ENCODE measurements at regions not wholly inside any gene's neighbourhood (a gene's known extent, or its start where the extent isn't known, plus 50 kb on each side); places are given as distances from the start of the nearest gene placed in this dataset.

DNA sequence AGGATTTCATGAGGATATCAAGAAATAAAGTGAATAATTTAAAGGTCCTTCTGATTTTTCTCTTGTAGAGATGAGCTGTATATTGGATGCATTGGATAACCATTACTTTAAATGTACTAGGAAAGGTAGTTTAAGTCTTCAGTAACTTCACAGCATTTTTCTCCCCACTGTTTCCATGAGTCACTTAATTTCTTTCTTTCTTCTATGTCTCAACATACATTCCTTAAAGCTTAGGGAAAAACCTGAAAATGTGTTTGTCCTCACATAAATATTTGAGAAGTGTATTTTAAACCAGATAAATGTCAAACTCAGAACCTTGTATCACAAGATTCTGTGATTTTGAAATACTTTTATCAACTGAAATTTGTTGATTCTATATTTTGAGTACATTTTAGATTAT, 1970.2 kb upstream of the FLRT2 start:
- Histone ChIP-seq H2BK15ac (ENCODE audit: low read depth, poor library complexity, severe bottlenecking) (no peak overlapping the region), H4K91ac (ENCODE audit: low read length) (no peak overlapping the region), H3K4me2 (ENCODE audit: low read length, poor library complexity, severe bottlenecking) (no peak overlapping the region), H3K23ac (ENCODE audit: low read length in 2 of 2) (no peak overlapping the region), H2AFZ (ENCODE audit: low read depth, low read length) (no peak overlapping the region), H3K18ac (ENCODE audit: low read depth in 1 of 2, low read length in 2 of 2) (no peak overlapping the region), H3K9ac (ENCODE audit: low read length) (no peak overlapping the region), H2BK5ac (ENCODE audit: low read depth, low read length, poor library complexity, severe bottlenecking) (peak overlapping the region; percentile 31), H3K14ac (ENCODE audit: low read length in 2 of 2) (no peak overlapping the region), H3K36me3 (ENCODE audit: control insufficient read depth in 1 of 2, insufficient read depth in 2 of 2, low read depth in 1 of 2, low read length in 2 of 2) (no peaks in the 10 kb centered on the region), H2AK5ac (ENCODE audit: low read length, severe bottlenecking) (no peak overlapping the region), H2BK12ac (ENCODE audit: low read length in 2 of 2) (no peak overlapping the region), H2BK120ac (ENCODE audit: low read depth, low read length) (no peak overlapping the region), H3K4me1 (ENCODE audit: control insufficient read depth, insufficient read depth, low read depth, low read length) (peaks cover 3% of the 10 kb centered on the region), H3K4ac (ENCODE audit: low read depth in 1 of 2, low read length in 2 of 2) (no peak overlapping the region), H3K79me1 (replicated peaks; ENCODE audit: low read length, poor library complexity, severe bottlenecking) (no peaks in the 10 kb centered on the region), H4K8ac (ENCODE audit: low read length) (no peak overlapping the region), H3K27ac (ENCODE audit: low read length, poor library complexity, severe bottlenecking) (no peak overlapping the region), H3K27me3 (ENCODE audit: control insufficient read depth in 1 of 2, insufficient read depth in 1 of 2, low read length in 2 of 2) (no peaks in the 10 kb centered on the region), H3K4me3 (ENCODE audit: insufficient read depth in 1 of 2, low read depth in 1 of 2, low read length in 2 of 2) (no peak overlapping the region), H3K9me3 (ENCODE audit: control insufficient read depth, low read length) (no peaks in the 10 kb centered on the region)
- peak; percentile 64 for DNase-seq

DNA sequence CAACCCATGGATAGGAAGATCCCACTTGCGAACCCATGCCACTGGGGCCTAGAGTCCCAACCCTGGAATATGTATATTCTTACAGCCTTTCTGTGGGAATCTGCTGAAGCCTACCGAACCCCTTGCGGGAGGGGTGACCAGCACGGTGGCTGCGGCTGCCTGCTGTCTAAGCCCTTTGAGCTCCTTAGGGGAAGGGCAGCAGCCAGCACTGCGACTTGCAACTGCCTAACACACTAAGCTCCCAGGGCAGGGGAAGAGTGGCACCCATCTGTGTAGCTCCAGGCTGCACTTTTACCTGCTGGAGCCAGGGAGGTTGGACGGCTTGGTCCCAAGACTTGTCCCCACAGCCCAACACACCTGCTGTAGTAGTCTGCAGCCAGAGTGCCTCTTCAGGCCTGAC, 1968.7 kb upstream of the FLRT2 start:
- H2BK5ac ChIP-seq (ENCODE audit: low read depth, low read length, poor library complexity, severe bottlenecking) = no peak overlapping the region
- H3K27ac ChIP-seq (ENCODE audit: low read length, poor library complexity, severe bottlenecking) = no peak overlapping the region
- no peaks in the 10 kb centered on the region for H3K36me3 ChIP-seq (ENCODE audit: control insufficient read depth in 1 of 2, insufficient read depth in 2 of 2, low read depth in 1 of 2, low read length in 2 of 2)
- H3K79me1 ChIP-seq (replicated peaks; ENCODE audit: low read length, poor library complexity, severe bottlenecking) = no peaks in the 10 kb centered on the region
- no peaks in the 10 kb centered on the region for H3K27me3 ChIP-seq (ENCODE audit: control insufficient read depth in 1 of 2, insufficient read depth in 1 of 2, low read length in 2 of 2)
- 89% methylated on average over 7 of the region's 7 CpGs for WGBS
- DNase-seq = no peak
- H3K4me1 ChIP-seq (ENCODE audit: control insufficient read depth, insufficient read depth, low read depth, low read length) = peaks cover 3% of the 10 kb centered on the region
- no peak overlapping the region for H4K91ac ChIP-seq (ENCODE audit: low read length)
- H3K4me3 ChIP-seq (ENCODE audit: insufficient read depth in 1 of 2, low read depth in 1 of 2, low read length in 2 of 2) = no peak overlapping the region
- H2AFZ ChIP-seq (ENCODE audit: low read depth, low read length) = no peak overlapping the region
- no peak overlapping the region for H3K23ac ChIP-seq (ENCODE audit: low read length in 2 of 2)
- no peak overlapping the region for H2AK5ac ChIP-seq (ENCODE audit: low read length, severe bottlenecking)
- no peak overlapping the region for H3K14ac ChIP-seq (ENCODE audit: low read length in 2 of 2)
- no peak overlapping the region for H3K4me2 ChIP-seq (ENCODE audit: low read length, poor library complexity, severe bottlenecking)
- H3K9me3 ChIP-seq (ENCODE audit: control insufficient read depth, low read length) = no peaks in the 10 kb centered on the region
- no peak overlapping the region for H4K8ac ChIP-seq (ENCODE audit: low read length)
- H3K9ac ChIP-seq (ENCODE audit: low read length) = no peak overlapping the region
- no peak overlapping the region for H2BK12ac ChIP-seq (ENCODE audit: low read length in 2 of 2)
- H2BK120ac ChIP-seq (ENCODE audit: low read depth, low read length) = no peak overlapping the region
- H3K4ac ChIP-seq (ENCODE audit: low read depth in 1 of 2, low read length in 2 of 2) = no peak overlapping the region
- no peak overlapping the region for H2BK15ac ChIP-seq (ENCODE audit: low read depth, poor library complexity, severe bottlenecking)
- H3K18ac ChIP-seq (ENCODE audit: low read depth in 1 of 2, low read length in 2 of 2) = no peak overlapping the region

DNA sequence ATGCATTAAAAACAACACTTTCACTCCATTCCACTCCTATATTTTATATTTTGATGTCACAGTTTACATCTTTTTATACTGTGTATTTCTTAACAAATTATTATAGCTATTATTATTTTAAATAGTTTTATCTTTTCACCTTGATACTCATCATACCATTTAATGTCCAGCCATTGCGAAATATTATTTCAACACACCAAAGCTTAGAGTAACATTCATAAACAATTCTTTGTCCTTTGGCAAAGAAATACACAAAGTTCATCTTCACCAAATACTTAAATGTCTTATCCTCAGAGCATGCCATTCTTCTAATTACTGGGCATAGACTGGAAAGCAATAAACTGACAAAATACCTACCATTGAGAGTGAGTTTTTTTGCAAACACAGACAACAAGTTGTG, 1963.4 kb upstream of the FLRT2 start:
- 100% methylated on average over 1 of the region's 1 CpG for WGBS
- Histone ChIP-seq H3K4ac (ENCODE audit: low read depth in 1 of 2, low read length in 2 of 2) (no peak overlapping the region), H3K4me3 (ENCODE audit: insufficient read depth in 1 of 2, low read depth in 1 of 2, low read length in 2 of 2) (no peak overlapping the region)

DNA sequence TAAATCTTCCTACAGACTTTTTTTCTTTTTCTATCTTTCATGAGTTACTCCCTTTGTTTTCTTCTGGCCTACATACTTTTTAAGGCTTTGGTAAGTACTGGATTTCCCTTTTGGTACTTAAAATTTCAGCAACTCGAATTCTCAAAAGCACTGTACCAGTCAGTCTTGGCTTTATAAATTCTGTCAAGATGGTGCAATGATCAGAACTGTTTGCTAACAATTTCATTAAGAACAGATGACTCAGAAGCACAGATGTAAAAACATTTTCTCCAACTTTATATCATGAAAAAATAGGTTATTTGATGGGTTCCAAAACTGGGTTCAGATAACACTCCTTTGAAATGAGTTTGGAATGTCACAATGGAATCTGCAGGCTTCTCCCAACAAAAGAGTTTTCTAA, 1961.8 kb upstream of the FLRT2 start:
- H3K23ac ChIP-seq (ENCODE audit: low read length in 2 of 2) = no peak overlapping the region
- H2BK15ac ChIP-seq (ENCODE audit: low read depth, poor library complexity, severe bottlenecking) = no peak overlapping the region
- no peaks in the 10 kb centered on the region for H3K27me3 ChIP-seq (ENCODE audit: control insufficient read depth in 1 of 2, insufficient read depth in 1 of 2, low read length in 2 of 2)
- 100% methylated on average over 1 of the region's 1 CpG for WGBS
- H3K4me2 ChIP-seq (ENCODE audit: low read length, poor library complexity, severe bottlenecking) = no peak overlapping the region
- no peak overlapping the region for H3K9ac ChIP-seq (ENCODE audit: low read length)
- no peak overlapping the region for H2AFZ ChIP-seq (ENCODE audit: low read depth, low read length)
- H3K9me3 ChIP-seq (ENCODE audit: control insufficient read depth, low read length) = no peaks in the 10 kb centered on the region
- H4K8ac ChIP-seq (ENCODE audit: low read length) = no peak overlapping the region
- no peak overlapping the region for H3K18ac ChIP-seq (ENCODE audit: low read depth in 1 of 2, low read length in 2 of 2)
- no peak overlapping the region for H2BK120ac ChIP-seq (ENCODE audit: low read depth, low read length)
- H3K27ac ChIP-seq (ENCODE audit: low read length, poor library complexity, severe bottlenecking) = no peak overlapping the region
- no peaks in the 10 kb centered on the region for H3K4me1 ChIP-seq (ENCODE audit: control insufficient read depth, insufficient read depth, low read depth, low read length)
- H4K91ac ChIP-seq (ENCODE audit: low read length) = no peak overlapping the region
- no peak overlapping the region for H3K4me3 ChIP-seq (ENCODE audit: insufficient read depth in 1 of 2, low read depth in 1 of 2, low read length in 2 of 2)
- H3K14ac ChIP-seq (ENCODE audit: low read length in 2 of 2) = no peak overlapping the region
- H3K36me3 ChIP-seq (ENCODE audit: control insufficient read depth in 1 of 2, insufficient read depth in 2 of 2, low read depth in 1 of 2, low read length in 2 of 2) = no peaks in the 10 kb centered on the region
- no peak overlapping the region for H3K4ac ChIP-seq (ENCODE audit: low read depth in 1 of 2, low read length in 2 of 2)
- no peak for DNase-seq
- H3K79me1 ChIP-seq (replicated peaks; ENCODE audit: low read length, poor library complexity, severe bottlenecking) = no peaks in the 10 kb centered on the region
- no peak overlapping the region for H2BK12ac ChIP-seq (ENCODE audit: low read length in 2 of 2)
- no peak overlapping the region for H2AK5ac ChIP-seq (ENCODE audit: low read length, severe bottlenecking)
- H2BK5ac ChIP-seq (ENCODE audit: low read depth, low read length, poor library complexity, severe bottlenecking) = no peak overlapping the region

More for the DNA sequence above, 1963.4 kb upstream of the FLRT2 start:
- H3K27me3 ChIP-seq (ENCODE audit: control insufficient read depth in 1 of 2, insufficient read depth in 1 of 2, low read length in 2 of 2) = no peaks in the 10 kb centered on the region
- H2BK120ac ChIP-seq (ENCODE audit: low read depth, low read length) = no peak overlapping the region
- no peak overlapping the region for H3K23ac ChIP-seq (ENCODE audit: low read length in 2 of 2)
- H2BK15ac ChIP-seq (ENCODE audit: low read depth, poor library complexity, severe bottlenecking) = no peak overlapping the region
- no peaks in the 10 kb centered on the region for H3K36me3 ChIP-seq (ENCODE audit: control insufficient read depth in 1 of 2, insufficient read depth in 2 of 2, low read depth in 1 of 2, low read length in 2 of 2)
- peak; percentile 2 for DNase-seq
- H3K9me3 ChIP-seq (ENCODE audit: control insufficient read depth, low read length) = no peaks in the 10 kb centered on the region
- no peak overlapping the region for H2BK12ac ChIP-seq (ENCODE audit: low read length in 2 of 2)
- H4K8ac ChIP-seq (ENCODE audit: low read length) = no peak overlapping the region
- no peak overlapping the region for H3K27ac ChIP-seq (ENCODE audit: low read length, poor library complexity, severe bottlenecking)
- H3K79me1 ChIP-seq (replicated peaks; ENCODE audit: low read length, poor library complexity, severe bottlenecking) = no peaks in the 10 kb centered on the region
- H3K4me1 ChIP-seq (ENCODE audit: control insufficient read depth, insufficient read depth, low read depth, low read length) = no peaks in the 10 kb centered on the region
- H3K18ac ChIP-seq (ENCODE audit: low read depth in 1 of 2, low read length in 2 of 2) = no peak overlapping the region
- H4K91ac ChIP-seq (ENCODE audit: low read length) = no peak overlapping the region
- no peak overlapping the region for H3K4me2 ChIP-seq (ENCODE audit: low read length, poor library complexity, severe bottlenecking)
- H2AK5ac ChIP-seq (ENCODE audit: low read length, severe bottlenecking) = no peak overlapping the region
- no peak overlapping the region for H3K14ac ChIP-seq (ENCODE audit: low read length in 2 of 2)
- H2BK5ac ChIP-seq (ENCODE audit: low read depth, low read length, poor library complexity, severe bottlenecking) = no peak overlapping the region
- no peak overlapping the region for H3K9ac ChIP-seq (ENCODE audit: low read length)
- no peak overlapping the region for H2AFZ ChIP-seq (ENCODE audit: low read depth, low read length)
